ENCODE measurements at regions not wholly inside any gene's neighbourhood (a gene's known extent, or its start where the extent isn't known, plus 50 kb on each side); places are given as distances from the start of the nearest gene placed in this dataset.

- no peaks in the 10 kb centered on the region for H3K27me3 ChIP-seq
- H3K36me3 ChIP-seq: no peaks in the 10 kb centered on the region
- no peak for DNase-seq (ENCODE audit: low spot score)
- H3K27ac ChIP-seq: no peak overlapping the region
- H3K4me1 ChIP-seq: no peaks in the 10 kb centered on the region
- no peak for TF ChIP-seq CTCF (IDR thresholded peaks at IDR 0.05)
- no peaks in the 10 kb centered on the region for H3K9me3 ChIP-seq
- no peak overlapping the region for H3K4me3 ChIP-seq
Observed at GRCh38 chr10:83182076-83182475, 957.2 kb upstream of the GHITM start.

- no peaks in the 10 kb centered on the region for H3K27me3 ChIP-seq
Observed at GRCh38 chr10:83184641-83185040, 954.7 kb upstream of the GHITM start.

GRCh38 chr10:83190614-83191013, 948.7 kb upstream of the GHITM start:
- Histone ChIP-seq H3K27me3 (no peaks in the 10 kb centered on the region), H3K9me3 (no peaks in the 10 kb centered on the region), H3K36me3 (no peaks in the 10 kb centered on the region), H3K4me3 (no peak overlapping the region), H3K27ac (no peak overlapping the region), H3K4me1 (no peaks in the 10 kb centered on the region)
- no peak for TF ChIP-seq CTCF (IDR thresholded peaks at IDR 0.05)
- no peak for DNase-seq (ENCODE audit: low spot score)

More at GRCh38 chr10:83184641-83185040, 954.7 kb upstream of the GHITM start:
- H3K4me1 ChIP-seq: no peaks in the 10 kb centered on the region
- no peak for DNase-seq (ENCODE audit: low spot score)
- no peak for TF ChIP-seq CTCF (IDR thresholded peaks at IDR 0.05)
- H3K27ac ChIP-seq: no peak overlapping the region
- H3K9me3 ChIP-seq: no peaks in the 10 kb centered on the region
- H3K4me3 ChIP-seq: no peak overlapping the region
- no peaks in the 10 kb centered on the region for H3K36me3 ChIP-seq

- Histone ChIP-seq H3K36me3 (no peaks in the 10 kb centered on the region), H3K4me1 (no peaks in the 10 kb centered on the region), H3K4me3 (no peak overlapping the region), H3K27me3 (no peaks in the 10 kb centered on the region), H3K27ac (no peak overlapping the region), H3K9me3 (no peaks in the 10 kb centered on the region)
- no peak for TF ChIP-seq CTCF (IDR thresholded peaks at IDR 0.05)
- no peak for DNase-seq (ENCODE audit: low spot score)
Observed at GRCh38 chr10:83193026-83193425, 946.3 kb upstream of the GHITM start.

- DNase-seq (ENCODE audit: low spot score): no peak
- no peak for TF ChIP-seq CTCF (IDR thresholded peaks at IDR 0.05)
Observed at GRCh38 chr10:83195021-83195420, 944.3 kb upstream of the GHITM start.

GRCh38 chr10:83199374-83199773, 939.9 kb upstream of the GHITM start:
- Histone ChIP-seq H3K4me3 (no peak overlapping the region), H3K27me3 (no peaks in the 10 kb centered on the region), H3K9me3 (peaks cover 0 to 21% of the 10 kb centered on the region in 2 donors), H3K36me3 (no peaks in the 10 kb centered on the region), H3K27ac (no peak overlapping the region), H3K4me1 (no peaks in the 10 kb centered on the region)
- no peak for TF ChIP-seq CTCF (IDR thresholded peaks at IDR 0.05)
- DNase-seq (ENCODE audit: low spot score): no peak

More at GRCh38 chr10:83195021-83195420, 944.3 kb upstream of the GHITM start:
- H3K27ac ChIP-seq: no peak overlapping the region
- H3K4me3 ChIP-seq: no peak overlapping the region
- no peaks in the 10 kb centered on the region for H3K9me3 ChIP-seq
- no peaks in the 10 kb centered on the region for H3K4me1 ChIP-seq
- no peaks in the 10 kb centered on the region for H3K36me3 ChIP-seq
- no peaks in the 10 kb centered on the region for H3K27me3 ChIP-seq
